ENCODE measurements at regions not wholly inside any gene's neighbourhood (a gene's known extent, or its start where the extent isn't known, plus 50 kb on each side); places are given as distances from the start of the nearest gene placed in this dataset.

- TF ChIP-seq ZNF207 (IDR thresholded peaks at IDR 0.05; ENCODE audit: borderline replicate concordance): no peak
- TF ChIP-seq CTCF (IDR thresholded peaks at IDR 0.05 in 2 of 3, conservative IDR thresholded peaks at IDR 0.05 in 1 of 3; ENCODE audit: control insufficient read depth in 2 of 3, extremely low read depth in 1 of 3, insufficient read depth in 1 of 3, low read depth in 3 of 3, low read length in 3 of 3): no peak
- TF ChIP-seq ATF7 (IDR thresholded peaks at IDR 0.05; ENCODE audit: low read depth): no peak
- TF ChIP-seq RCOR1 (conservative IDR thresholded peaks at IDR 0.05; ENCODE audit: low read depth, low read length): no peak
- no peak for TF ChIP-seq SP1 (IDR thresholded peaks at IDR 0.05; ENCODE audit: low read depth, low read length)
- no peak for TF ChIP-seq ELK1 (IDR thresholded peaks at IDR 0.05; ENCODE audit: low read depth, low read length)
- TF ChIP-seq EGR1 (IDR thresholded peaks at IDR 0.05; ENCODE audit: borderline replicate concordance in 1 of 2, low read depth in 2 of 2, low read length in 2 of 2): no peak
- no peak for TF ChIP-seq REST (IDR thresholded peaks at IDR 0.05; ENCODE audit: low read depth, low read length)
- no peak for TF ChIP-seq EP300 (IDR thresholded peaks at IDR 0.05; ENCODE audit: borderline replicate concordance in 1 of 2, control insufficient read depth in 1 of 2, low read depth in 2 of 2, low read length in 2 of 2)
- no peak for TF ChIP-seq CEBPB (IDR thresholded peaks at IDR 0.05; ENCODE audit: borderline replicate concordance in 1 of 2, low read depth in 2 of 2, low read length in 2 of 2)
- TF ChIP-seq RAD21 (IDR thresholded peaks at IDR 0.05; ENCODE audit: insufficient read depth, low read depth, low read length): no peak
Observed at GRCh38 chr6:49252901-49253300, 210.2 kb downstream of the MMUT start.

Data from GM12878 (cell line).